ENCODE measurements at regions not wholly inside any gene's neighbourhood (a gene's known extent, or its start where the extent isn't known, plus 50 kb on each side); places are given as distances from the start of the nearest gene placed in this dataset.

DNA sequence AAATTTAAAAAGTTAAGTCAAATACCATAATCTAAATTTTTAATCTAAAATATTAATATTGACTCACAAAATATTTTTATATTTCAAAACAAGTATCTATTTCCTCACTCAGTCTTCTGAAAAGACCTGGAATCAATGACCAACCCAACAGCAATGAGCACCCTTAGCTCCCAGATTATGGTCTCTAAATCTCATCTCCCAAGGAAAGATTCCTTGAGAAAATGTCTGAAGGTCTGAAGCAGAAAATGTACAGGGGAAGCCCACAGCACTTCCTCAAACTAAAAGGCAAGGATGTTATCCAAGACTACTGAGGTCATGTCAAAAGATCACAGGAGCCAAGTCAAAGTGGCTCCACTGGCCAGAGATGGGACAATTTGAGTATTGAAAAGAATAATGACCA lies 51.0 kb upstream of the SLCO2A1 start:
- no peaks in the 10 kb centered on the region for H3K79me2 ChIP-seq (ENCODE audit: control insufficient read depth, insufficient read depth, low read length)
- ChIA-PET POLR2A (no interaction called here), CTCF (no interaction called here), SMC1A (ENCODE audit: uncharacterized antibody, unreplicated experiment) (no interaction called here), RAD21 (ENCODE audit: unreplicated experiment) (no interaction called here)
- no TSS peak for BruUV-seq (replicated peaks)
- intact Hi-C loops (cut with micrococcal nuclease; ENCODE audit: unreplicated experiment) (no loop called here), in situ Hi-C loops (cut with MboI) (no loop called here)
- no peaks in the 10 kb centered on the region; a peak in 2 of 4 replicates for H3K27me3 ChIP-seq (replicated peaks in 1 of 2; ENCODE audit: control insufficient read depth in 2 of 2, insufficient read depth in 2 of 2, low read length in 1 of 2)
- no peaks in the 10 kb centered on the region for H3K36me3 ChIP-seq (ENCODE audit: control insufficient read depth in 2 of 2, insufficient read depth in 2 of 2, low read length in 1 of 2)
- no peak overlapping the region for H2AFZ ChIP-seq (ENCODE audit: control insufficient read depth, low read depth, low read length)
- TF ChIP-seq CREB1 (IDR thresholded peaks at IDR 0.05; ENCODE audit: low read depth): no peak
- TF ChIP-seq, protein P1, sequence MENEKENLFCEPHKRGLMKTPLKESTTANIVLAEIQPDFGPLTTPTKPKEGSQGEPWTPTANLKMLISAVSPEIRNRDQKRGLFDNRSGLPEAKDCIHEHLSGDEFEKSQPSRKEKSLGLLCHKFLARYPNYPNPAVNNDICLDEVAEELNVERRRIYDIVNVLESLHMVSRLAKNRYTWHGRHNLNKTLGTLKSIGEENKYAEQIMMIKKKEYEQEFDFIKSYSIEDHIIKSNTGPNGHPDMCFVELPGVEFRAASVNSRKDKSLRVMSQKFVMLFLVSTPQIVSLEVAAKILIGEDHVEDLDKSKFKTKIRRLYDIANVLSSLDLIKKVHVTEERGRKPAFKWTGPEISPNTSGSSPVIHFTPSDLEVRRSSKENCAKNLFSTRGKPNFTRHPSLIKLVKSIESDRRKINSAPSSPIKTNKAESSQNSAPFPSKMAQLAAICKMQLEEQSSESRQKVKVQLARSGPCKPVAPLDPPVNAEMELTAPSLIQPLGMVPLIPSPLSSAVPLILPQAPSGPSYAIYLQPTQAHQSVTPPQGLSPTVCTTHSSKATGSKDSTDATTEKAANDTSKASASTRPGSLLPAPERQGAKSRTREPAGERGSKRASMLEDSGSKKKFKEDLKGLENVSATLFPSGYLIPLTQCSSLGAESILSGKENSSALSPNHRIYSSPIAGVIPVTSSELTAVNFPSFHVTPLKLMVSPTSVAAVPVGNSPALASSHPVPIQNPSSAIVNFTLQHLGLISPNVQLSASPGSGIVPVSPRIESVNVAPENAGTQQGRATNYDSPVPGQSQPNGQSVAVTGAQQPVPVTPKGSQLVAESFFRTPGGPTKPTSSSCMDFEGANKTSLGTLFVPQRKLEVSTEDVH (IDR thresholded peaks at IDR 0.05; ENCODE audit: low read depth, partially characterized antibody): no peak
- TF ChIP-seq ATF7 (IDR thresholded peaks at IDR 0.05; ENCODE audit: low read depth): no peak
- TF ChIP-seq BMI1 (IDR thresholded peaks at IDR 0.05; ENCODE audit: borderline replicate concordance): no peak
- no peak for TF ChIP-seq POLR2A (IDR thresholded peaks at IDR 0.05; ENCODE audit: low read depth, low read length)
- no peak for TF ChIP-seq GABPA (IDR thresholded peaks at IDR 0.05; ENCODE audit: low read depth)
- TF ChIP-seq POU2F2 (IDR thresholded peaks at IDR 0.05; ENCODE audit: borderline replicate concordance, low read depth, low read length): no peak
- TF ChIP-seq FOXM1 (IDR thresholded peaks at IDR 0.05; ENCODE audit: low read depth, low read length): no peak
- H3K27ac ChIP-seq (ENCODE audit: control insufficient read depth, insufficient read depth): no peak overlapping the region
- ATAC-seq (no peak), DNase-seq (ENCODE audit: low read depth, low spot score) (no peak), FAIRE-seq (no peak)
- no peaks in the 10 kb centered on the region for H3K9me3 ChIP-seq (replicated peaks; ENCODE audit: control insufficient read depth, insufficient read depth, low read length)
- no peak overlapping the region for H3K4me2 ChIP-seq (ENCODE audit: control insufficient read depth, insufficient read depth)
- H3K9ac ChIP-seq (ENCODE audit: control insufficient read depth, insufficient read depth, low read length): no peak overlapping the region
- H4K20me1 ChIP-seq (ENCODE audit: control insufficient read depth, insufficient read depth): no peaks in the 10 kb centered on the region
- no peaks in the 10 kb centered on the region for H3K4me1 ChIP-seq (ENCODE audit: control insufficient read depth, insufficient read depth, low read length)
- no peak overlapping the region for H3K4me3 ChIP-seq

DNA sequence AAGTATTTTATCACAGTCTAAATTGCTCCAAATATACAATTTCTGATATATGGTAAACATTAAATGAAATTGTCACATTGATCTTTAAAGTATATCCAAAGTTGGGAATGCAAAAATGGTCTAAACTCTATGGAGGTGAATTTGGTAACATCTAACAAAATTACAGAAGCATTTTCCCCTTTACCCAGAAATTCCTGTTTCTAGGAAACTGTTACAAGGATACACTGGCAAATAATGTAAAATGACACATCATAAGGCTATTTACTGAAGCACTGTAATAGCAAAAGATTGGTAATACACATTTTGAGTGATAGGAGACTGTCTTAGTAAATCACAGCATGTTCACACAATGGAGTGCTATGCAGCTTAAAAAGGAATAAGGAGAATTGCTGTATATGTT lies 50.0 kb upstream of the SLCO2A1 start:
- BruUV-seq (replicated peaks): no TSS peak
- Histone ChIP-seq H3K9ac (ENCODE audit: control insufficient read depth, insufficient read depth, low read length) (no peak overlapping the region), H3K4me2 (ENCODE audit: control insufficient read depth, insufficient read depth) (no peak overlapping the region), H3K4me1 (ENCODE audit: control insufficient read depth, insufficient read depth, low read length) (no peaks in the 10 kb centered on the region), H3K36me3 (ENCODE audit: control insufficient read depth in 2 of 2, insufficient read depth in 2 of 2, low read length in 1 of 2) (no peaks in the 10 kb centered on the region), H3K79me2 (ENCODE audit: control insufficient read depth, insufficient read depth, low read length) (no peaks in the 10 kb centered on the region), H4K20me1 (ENCODE audit: control insufficient read depth, insufficient read depth) (no peaks in the 10 kb centered on the region), H3K27me3 (replicated peaks in 1 of 2; ENCODE audit: control insufficient read depth in 2 of 2, insufficient read depth in 2 of 2, low read length in 1 of 2) (no peaks in the 10 kb centered on the region; a peak in 2 of 4 replicates), H3K9me3 (replicated peaks; ENCODE audit: control insufficient read depth, insufficient read depth, low read length) (no peaks in the 10 kb centered on the region), H2AFZ (ENCODE audit: control insufficient read depth, low read depth, low read length) (no peak overlapping the region), H3K27ac (ENCODE audit: control insufficient read depth, insufficient read depth) (no peak overlapping the region), H3K4me3 (no peak overlapping the region)
- POLR2A ChIA-PET: no interaction called here
- intact Hi-C loops (cut with micrococcal nuclease; ENCODE audit: unreplicated experiment) (no loop called here), in situ Hi-C loops (cut with MboI) (no loop called here)
- SMC1A ChIA-PET (ENCODE audit: uncharacterized antibody, unreplicated experiment): no interaction called here
- FAIRE-seq (no peak), DNase-seq (ENCODE audit: low read depth, low spot score) (no peak), ATAC-seq (no peak)
- TF ChIP-seq ETV6 (conservative IDR thresholded peaks at IDR 0.05 in 1 of 2, IDR thresholded peaks at IDR 0.05 in 1 of 2; ENCODE audit: borderline replicate concordance in 1 of 2, low read depth in 1 of 2): no peak
- TF ChIP-seq, protein P2, sequence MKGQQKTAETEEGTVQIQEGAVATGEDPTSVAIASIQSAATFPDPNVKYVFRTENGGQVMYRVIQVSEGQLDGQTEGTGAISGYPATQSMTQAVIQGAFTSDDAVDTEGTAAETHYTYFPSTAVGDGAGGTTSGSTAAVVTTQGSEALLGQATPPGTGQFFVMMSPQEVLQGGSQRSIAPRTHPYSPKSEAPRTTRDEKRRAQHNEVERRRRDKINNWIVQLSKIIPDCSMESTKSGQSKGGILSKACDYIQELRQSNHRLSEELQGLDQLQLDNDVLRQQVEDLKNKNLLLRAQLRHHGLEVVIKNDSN (IDR thresholded peaks at IDR 0.05; ENCODE audit: borderline replicate concordance, extremely low read length, insufficient read depth, low read depth, low read length): no peak
- TF ChIP-seq NR2C2 (IDR thresholded peaks at IDR 0.05; ENCODE audit: borderline replicate concordance, control insufficient read depth, insufficient read length, low read depth): no peak
- TF ChIP-seq, protein P3, sequence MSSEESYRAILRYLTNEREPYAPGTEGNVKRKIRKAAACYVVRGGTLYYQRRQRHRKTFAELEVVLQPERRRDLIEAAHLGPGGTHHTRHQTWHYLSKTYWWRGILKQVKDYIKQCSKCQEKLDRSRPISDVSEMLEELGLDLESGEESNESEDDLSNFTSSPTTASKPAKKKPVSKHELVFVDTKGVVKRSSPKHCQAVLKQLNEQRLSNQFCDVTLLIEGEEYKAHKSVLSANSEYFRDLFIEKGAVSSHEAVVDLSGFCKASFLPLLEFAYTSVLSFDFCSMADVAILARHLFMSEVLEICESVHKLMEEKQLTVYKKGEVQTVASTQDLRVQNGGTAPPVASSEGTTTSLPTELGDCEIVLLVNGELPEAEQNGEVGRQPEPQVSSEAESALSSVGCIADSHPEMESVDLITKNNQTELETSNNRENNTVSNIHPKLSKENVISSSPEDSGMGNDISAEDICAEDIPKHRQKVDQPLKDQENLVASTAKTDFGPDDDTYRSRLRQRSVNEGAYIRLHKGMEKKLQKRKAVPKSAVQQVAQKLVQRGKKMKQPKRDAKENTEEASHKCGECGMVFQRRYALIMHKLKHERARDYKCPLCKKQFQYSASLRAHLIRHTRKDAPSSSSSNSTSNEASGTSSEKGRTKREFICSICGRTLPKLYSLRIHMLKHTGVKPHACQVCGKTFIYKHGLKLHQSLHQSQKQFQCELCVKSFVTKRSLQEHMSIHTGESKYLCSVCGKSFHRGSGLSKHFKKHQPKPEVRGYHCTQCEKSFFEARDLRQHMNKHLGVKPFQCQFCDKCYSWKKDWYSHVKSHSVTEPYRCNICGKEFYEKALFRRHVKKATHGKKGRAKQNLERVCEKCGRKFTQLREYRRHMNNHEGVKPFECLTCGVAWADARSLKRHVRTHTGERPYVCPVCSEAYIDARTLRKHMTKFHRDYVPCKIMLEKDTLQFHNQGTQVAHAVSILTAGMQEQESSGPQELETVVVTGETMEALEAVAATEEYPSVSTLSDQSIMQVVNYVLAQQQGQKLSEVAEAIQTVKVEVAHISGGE (CRISPR knock-in tag; IDR thresholded peaks at IDR 0.05): no peak
- no peak for TF ChIP-seq HCFC1 (IDR thresholded peaks at IDR 0.05; ENCODE audit: low read length)
- CTCF ChIA-PET: interaction anchor here (0.7 kb wide), 1 partner anchor 1178 kb away, joined by 3 read pairs; no protein-coding TSS in a partner anchor
- RAD21 ChIA-PET (ENCODE audit: unreplicated experiment): no interaction called here
